GM13977 (cell line): ENCODE measurements at regions not wholly inside any gene's neighbourhood (a gene's known extent, or its start where the extent isn't known, plus 50 kb on each side); places are given as distances from the start of the nearest gene placed in this dataset.

Experiments used
- DNase-seq: peaks from one replicate; pipeline ENCODE4 v3.0.0; 2012; ENCODE audit warnings: low spot score
- CTCF ChIP-seq: IDR thresholded peaks from 2 replicates; pipeline ENCODE4 v1.5.1; 2012; ENCODE audit warnings: mild to moderate bottlenecking, control low read depth; ENCODE audit not compliant: insufficient read depth; ENCODE audit errors: extremely low read depth, missing control alignments
- in situ Hi-C: fragments of 300-500 bp; cut with MboI; formaldehyde crosslinking; loops from one replicate; pipeline ENCODE4 v1.12.0; 2022; ENCODE audit warnings: low sequenced_read_pairs, low pct_unique_long_range_greater_than_20kb, mixed read lengths, inconsistent platforms; ENCODE audit not compliant: unreplicated experiment

- DNase-seq: no peak
- in situ Hi-C loops: no loop called here
- TF ChIP-seq CTCF: no peak
These were observed 507.2 kb upstream of the PBX1 start for GRCh38 chr1:164051782-164052181.

GRCh38 chr1:164054331-164054730, 504.7 kb upstream of the PBX1 start:
- no peak for TF ChIP-seq CTCF
- in situ Hi-C loops: no loop called here
- no peak for DNase-seq

GRCh38 chr1:164058198-164058597, 500.8 kb upstream of the PBX1 start:
- no peak for DNase-seq
- no peak for TF ChIP-seq CTCF
- in situ Hi-C loops: no loop called here

DNA sequence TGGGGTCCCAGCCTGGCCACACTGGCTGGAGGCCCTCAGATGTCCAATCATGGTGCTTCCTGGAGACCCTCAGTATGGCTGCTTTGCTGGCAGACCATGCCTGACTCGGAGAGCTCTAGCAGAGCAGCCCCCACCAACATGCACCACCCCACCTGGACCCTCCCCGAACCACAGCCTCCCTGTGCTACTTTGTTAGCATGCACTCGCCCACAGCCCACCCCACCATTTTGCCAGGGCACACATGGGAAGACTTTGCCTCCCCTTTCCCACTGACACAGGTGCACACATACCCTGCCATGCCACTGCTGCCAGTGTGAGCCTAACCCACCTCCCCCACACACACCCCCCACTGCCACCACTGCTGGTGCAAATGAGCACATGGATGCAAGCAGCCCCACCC, 497.5 kb upstream of the PBX1 start:
- in situ Hi-C loops: no loop called here
- TF ChIP-seq CTCF: no peak
- no peak for DNase-seq

- no peak for TF ChIP-seq CTCF
- DNase-seq: no peak
- in situ Hi-C loops: no loop called here
These were observed 494.5 kb upstream of the PBX1 start for GRCh38 chr1:164064501-164064900.

GRCh38 chr1:164071288-164071687, 487.7 kb upstream of the PBX1 start:
- in situ Hi-C loops: no loop called here
- DNase-seq: no peak
- TF ChIP-seq CTCF: no peak

DNA sequence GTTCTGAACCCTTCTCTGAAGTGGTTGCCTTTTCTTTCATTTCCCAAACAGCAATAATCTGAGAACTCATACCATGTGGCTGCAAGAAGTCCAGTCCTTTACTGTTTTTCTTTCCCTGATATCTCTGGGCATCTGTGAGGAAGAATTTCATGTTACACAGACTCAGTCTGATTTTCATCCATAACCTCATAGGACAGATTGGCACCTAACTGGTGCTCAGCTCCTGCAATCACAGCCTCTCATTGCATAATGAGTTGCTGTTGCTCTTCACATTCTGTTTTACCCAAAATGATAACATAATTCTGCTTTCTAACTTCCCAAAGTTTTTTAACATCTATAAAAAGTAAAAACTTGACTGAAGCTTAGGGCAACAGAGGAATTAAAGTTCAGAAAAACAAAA, 472.2 kb upstream of the PBX1 start:
- DNase-seq: no peak
- in situ Hi-C loops: no loop called here
- no peak for TF ChIP-seq CTCF
